ENCODE measurements at regions not wholly inside any gene's neighbourhood (a gene's known extent, or its start where the extent isn't known, plus 50 kb on each side); places are given as distances from the start of the nearest gene placed in this dataset.

DNA sequence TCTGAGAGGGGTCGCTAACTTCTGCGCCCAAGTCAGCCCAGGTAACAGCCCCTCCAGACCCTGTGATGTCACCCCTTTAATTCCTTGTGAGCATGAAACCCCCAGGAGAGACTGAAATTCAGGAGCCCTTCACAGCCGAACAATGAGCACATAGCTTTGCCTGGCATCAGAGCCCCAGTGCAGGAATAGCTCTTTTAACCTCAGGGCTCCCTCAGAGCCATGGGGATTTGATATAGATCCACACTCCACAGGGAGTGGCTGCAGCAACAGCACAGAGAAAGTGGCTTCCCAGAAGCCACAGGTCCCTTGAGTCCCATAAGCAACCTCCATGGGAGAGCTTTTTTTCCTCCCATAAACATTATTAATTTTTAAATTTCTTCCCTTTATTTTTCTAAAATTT is 150.0 kb upstream of the MARCKS start:
- TF ChIP-seq, protein P1, sequence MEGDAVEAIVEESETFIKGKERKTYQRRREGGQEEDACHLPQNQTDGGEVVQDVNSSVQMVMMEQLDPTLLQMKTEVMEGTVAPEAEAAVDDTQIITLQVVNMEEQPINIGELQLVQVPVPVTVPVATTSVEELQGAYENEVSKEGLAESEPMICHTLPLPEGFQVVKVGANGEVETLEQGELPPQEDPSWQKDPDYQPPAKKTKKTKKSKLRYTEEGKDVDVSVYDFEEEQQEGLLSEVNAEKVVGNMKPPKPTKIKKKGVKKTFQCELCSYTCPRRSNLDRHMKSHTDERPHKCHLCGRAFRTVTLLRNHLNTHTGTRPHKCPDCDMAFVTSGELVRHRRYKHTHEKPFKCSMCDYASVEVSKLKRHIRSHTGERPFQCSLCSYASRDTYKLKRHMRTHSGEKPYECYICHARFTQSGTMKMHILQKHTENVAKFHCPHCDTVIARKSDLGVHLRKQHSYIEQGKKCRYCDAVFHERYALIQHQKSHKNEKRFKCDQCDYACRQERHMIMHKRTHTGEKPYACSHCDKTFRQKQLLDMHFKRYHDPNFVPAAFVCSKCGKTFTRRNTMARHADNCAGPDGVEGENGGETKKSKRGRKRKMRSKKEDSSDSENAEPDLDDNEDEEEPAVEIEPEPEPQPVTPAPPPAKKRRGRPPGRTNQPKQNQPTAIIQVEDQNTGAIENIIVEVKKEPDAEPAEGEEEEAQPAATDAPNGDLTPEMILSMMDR (IDR thresholded peaks at IDR 0.05; ENCODE audit: low read depth, low read length, missing input control) = no peak
- TF ChIP-seq, protein P2, sequence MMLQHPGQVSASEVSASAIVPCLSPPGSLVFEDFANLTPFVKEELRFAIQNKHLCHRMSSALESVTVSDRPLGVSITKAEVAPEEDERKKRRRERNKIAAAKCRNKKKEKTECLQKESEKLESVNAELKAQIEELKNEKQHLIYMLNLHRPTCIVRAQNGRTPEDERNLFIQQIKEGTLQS (IDR thresholded peaks at IDR 0.05) = no peak
- TF ChIP-seq TAF1 (conservative IDR thresholded peaks at IDR 0.05) (no peak), HNF4A (conservative IDR thresholded peaks at IDR 0.05) (no peak), YY1 (IDR thresholded peaks at IDR 0.05) (no peak), FOXA2 (IDR thresholded peaks at IDR 0.05) (no peak), NR2F2 (IDR thresholded peaks at IDR 0.05) (no peak), EGR1 (IDR thresholded peaks at IDR 0.05; ENCODE audit: low read depth in 2 of 2) (no peak), JUND (IDR thresholded peaks at IDR 0.05) (no peak), GABPA (IDR thresholded peaks at IDR 0.05 in 1 of 2, conservative IDR thresholded peaks at IDR 0.05 in 1 of 2) (no peak), HNF4G (IDR thresholded peaks at IDR 0.05) (no peak)
- TF ChIP-seq, protein P3, sequence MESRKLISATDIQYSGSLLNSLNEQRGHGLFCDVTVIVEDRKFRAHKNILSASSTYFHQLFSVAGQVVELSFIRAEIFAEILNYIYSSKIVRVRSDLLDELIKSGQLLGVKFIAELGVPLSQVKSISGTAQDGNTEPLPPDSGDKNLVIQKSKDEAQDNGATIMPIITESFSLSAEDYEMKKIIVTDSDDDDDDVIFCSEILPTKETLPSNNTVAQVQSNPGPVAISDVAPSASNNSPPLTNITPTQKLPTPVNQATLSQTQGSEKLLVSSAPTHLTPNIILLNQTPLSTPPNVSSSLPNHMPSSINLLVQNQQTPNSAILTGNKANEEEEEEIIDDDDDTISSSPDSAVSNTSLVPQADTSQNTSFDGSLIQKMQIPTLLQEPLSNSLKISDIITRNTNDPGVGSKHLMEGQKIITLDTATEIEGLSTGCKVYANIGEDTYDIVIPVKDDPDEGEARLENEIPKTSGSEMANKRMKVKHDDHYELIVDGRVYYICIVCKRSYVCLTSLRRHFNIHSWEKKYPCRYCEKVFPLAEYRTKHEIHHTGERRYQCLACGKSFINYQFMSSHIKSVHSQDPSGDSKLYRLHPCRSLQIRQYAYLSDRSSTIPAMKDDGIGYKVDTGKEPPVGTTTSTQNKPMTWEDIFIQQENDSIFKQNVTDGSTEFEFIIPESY (IDR thresholded peaks at IDR 0.05) = no peak
- TF ChIP-seq, protein P4, sequence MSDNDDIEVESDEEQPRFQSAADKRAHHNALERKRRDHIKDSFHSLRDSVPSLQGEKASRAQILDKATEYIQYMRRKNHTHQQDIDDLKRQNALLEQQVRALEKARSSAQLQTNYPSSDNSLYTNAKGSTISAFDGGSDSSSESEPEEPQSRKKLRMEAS (IDR thresholded peaks at IDR 0.05) = no peak
- Histone ChIP-seq H3K27me3 (ENCODE audit: control insufficient read depth in 4 of 4, insufficient read depth in 4 of 4, low read length in 3 of 4) (no peaks in the 10 kb centered on the region), H3K9me3 (ENCODE audit: control insufficient read depth in 4 of 4, low read length in 3 of 4) (no peaks in the 10 kb centered on the region), H3K27ac (ENCODE audit: low read depth in 1 of 2, low read length in 2 of 2) (no peak overlapping the region), H3K36me3 (ENCODE audit: control insufficient read depth in 4 of 4, insufficient read depth in 3 of 4, low read depth in 1 of 4, low read length in 3 of 4) (no peaks in the 10 kb centered on the region), H3K4me3 (ENCODE audit: low read depth in 1 of 3, low read length in 3 of 3) (no peak overlapping the region), H3K4me1 (ENCODE audit: control insufficient read depth in 4 of 4, insufficient read depth in 4 of 4, low read length in 3 of 4) (no peaks in the 10 kb centered on the region), H3K9ac (ENCODE audit: low read depth in 1 of 2, low read length in 2 of 2) (no peak overlapping the region)
- DNase-seq (ENCODE audit: low spot score) = no peak
- WGBS = 95% methylated on average over 3 of the region's 3 CpGs

DNA sequence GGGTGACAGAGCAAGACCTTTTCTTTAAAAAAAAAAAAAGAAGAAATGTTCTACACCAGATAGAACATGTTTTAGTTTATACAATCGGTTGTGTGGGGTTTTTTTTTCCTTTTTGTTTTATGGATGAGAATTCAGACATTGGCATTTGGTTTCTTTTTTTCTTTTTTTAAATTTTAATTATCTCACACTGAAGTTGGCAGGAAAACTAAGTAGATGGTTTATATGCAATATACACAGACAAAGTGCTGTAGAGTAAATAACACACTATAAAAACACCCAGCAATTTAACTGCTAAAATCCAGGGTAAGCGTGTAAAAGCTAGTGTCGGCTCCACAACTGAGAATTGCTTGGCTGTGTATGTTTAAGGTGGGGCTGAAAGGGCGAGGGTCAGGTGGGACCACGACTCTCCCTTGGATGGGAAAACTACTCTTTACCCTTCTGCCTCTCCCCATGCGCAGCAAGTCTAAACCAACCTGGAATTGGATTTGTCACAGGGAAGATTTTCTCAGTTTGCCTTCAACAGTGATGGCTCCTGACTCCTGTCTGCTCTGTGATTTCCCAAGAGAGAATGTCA is 147.1 kb upstream of the MARCKS start:
- Histone ChIP-seq H3K9me3 (ENCODE audit: control insufficient read depth in 4 of 4, low read length in 3 of 4) (no peaks in the 10 kb centered on the region), H3K4me1 (ENCODE audit: control insufficient read depth in 4 of 4, insufficient read depth in 4 of 4, low read length in 3 of 4) (no peaks in the 10 kb centered on the region), H3K36me3 (ENCODE audit: control insufficient read depth in 4 of 4, insufficient read depth in 3 of 4, low read depth in 1 of 4, low read length in 3 of 4) (no peaks in the 10 kb centered on the region), H3K27ac (ENCODE audit: low read depth in 1 of 2, low read length in 2 of 2) (no peak overlapping the region), H3K9ac (ENCODE audit: low read depth in 1 of 2, low read length in 2 of 2) (no peak overlapping the region), H3K4me3 (ENCODE audit: low read depth in 1 of 3, low read length in 3 of 3) (no peak overlapping the region), H3K27me3 (ENCODE audit: control insufficient read depth in 4 of 4, insufficient read depth in 4 of 4, low read length in 3 of 4) (no peaks in the 10 kb centered on the region)
- DNase-seq (ENCODE audit: low spot score) = no peak
- 66% methylated on average over 6 of the region's 6 CpGs for WGBS
- TF ChIP-seq, protein P3 (IDR thresholded peaks at IDR 0.05) = no peak
- TF ChIP-seq EGR1 (IDR thresholded peaks at IDR 0.05; ENCODE audit: low read depth in 2 of 2) (no peak), HNF4A (conservative IDR thresholded peaks at IDR 0.05) (no peak), HNF4G (IDR thresholded peaks at IDR 0.05) (no peak), JUND (IDR thresholded peaks at IDR 0.05) (no peak), GABPA (IDR thresholded peaks at IDR 0.05 in 1 of 2, conservative IDR thresholded peaks at IDR 0.05 in 1 of 2) (no peak), FOXA1 (IDR thresholded peaks at IDR 0.05) (no peak), RAD21 (IDR thresholded peaks at IDR 0.05) (no peak), TAF1 (conservative IDR thresholded peaks at IDR 0.05) (no peak), RXRA (IDR thresholded peaks at IDR 0.05) (no peak), NR2F2 (IDR thresholded peaks at IDR 0.05) (no peak)
- TF ChIP-seq, protein P2 (IDR thresholded peaks at IDR 0.05) = no peak
- TF ChIP-seq, protein P4 (IDR thresholded peaks at IDR 0.05) = no peak
- TF ChIP-seq, protein P5, sequence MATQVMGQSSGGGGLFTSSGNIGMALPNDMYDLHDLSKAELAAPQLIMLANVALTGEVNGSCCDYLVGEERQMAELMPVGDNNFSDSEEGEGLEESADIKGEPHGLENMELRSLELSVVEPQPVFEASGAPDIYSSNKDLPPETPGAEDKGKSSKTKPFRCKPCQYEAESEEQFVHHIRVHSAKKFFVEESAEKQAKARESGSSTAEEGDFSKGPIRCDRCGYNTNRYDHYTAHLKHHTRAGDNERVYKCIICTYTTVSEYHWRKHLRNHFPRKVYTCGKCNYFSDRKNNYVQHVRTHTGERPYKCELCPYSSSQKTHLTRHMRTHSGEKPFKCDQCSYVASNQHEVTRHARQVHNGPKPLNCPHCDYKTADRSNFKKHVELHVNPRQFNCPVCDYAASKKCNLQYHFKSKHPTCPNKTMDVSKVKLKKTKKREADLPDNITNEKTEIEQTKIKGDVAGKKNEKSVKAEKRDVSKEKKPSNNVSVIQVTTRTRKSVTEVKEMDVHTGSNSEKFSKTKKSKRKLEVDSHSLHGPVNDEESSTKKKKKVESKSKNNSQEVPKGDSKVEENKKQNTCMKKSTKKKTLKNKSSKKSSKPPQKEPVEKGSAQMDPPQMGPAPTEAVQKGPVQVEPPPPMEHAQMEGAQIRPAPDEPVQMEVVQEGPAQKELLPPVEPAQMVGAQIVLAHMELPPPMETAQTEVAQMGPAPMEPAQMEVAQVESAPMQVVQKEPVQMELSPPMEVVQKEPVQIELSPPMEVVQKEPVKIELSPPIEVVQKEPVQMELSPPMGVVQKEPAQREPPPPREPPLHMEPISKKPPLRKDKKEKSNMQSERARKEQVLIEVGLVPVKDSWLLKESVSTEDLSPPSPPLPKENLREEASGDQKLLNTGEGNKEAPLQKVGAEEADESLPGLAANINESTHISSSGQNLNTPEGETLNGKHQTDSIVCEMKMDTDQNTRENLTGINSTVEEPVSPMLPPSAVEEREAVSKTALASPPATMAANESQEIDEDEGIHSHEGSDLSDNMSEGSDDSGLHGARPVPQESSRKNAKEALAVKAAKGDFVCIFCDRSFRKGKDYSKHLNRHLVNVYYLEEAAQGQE (IDR thresholded peaks at IDR 0.05) = no peak
- TF ChIP-seq, protein P1 (IDR thresholded peaks at IDR 0.05; ENCODE audit: low read depth, low read length, missing input control) = no peak
